Mesenchymal stem cell (in vitro differentiated cells and primary cell): ENCODE measurements at regions not wholly inside any gene's neighbourhood (a gene's known extent, or its start where the extent isn't known, plus 50 kb on each side); places are given as distances from the start of the nearest gene placed in this dataset.

ENCODE experiments used
- DNase-seq: peaks from one replicate; pipeline ENCODE4 v3.0.0-alpha.2; 2013
- H2AFZ ChIP-seq: one replicate; pipeline ENCODE4 v1.6.1; 2013; ENCODE audit warnings: low read depth, mild to moderate bottlenecking, control low read depth, inconsistent platforms, low read length, moderate library complexity
- H2AK5ac ChIP-seq: 2 replicates; pipeline ENCODE4 v1.6.1; 2013; ENCODE audit warnings: low read length, moderate library complexity, mild to moderate bottlenecking, inconsistent platforms; ENCODE audit not compliant: severe bottlenecking
- H2BK120ac ChIP-seq: one replicate; pipeline ENCODE4 v1.6.1; 2013; ENCODE audit warnings: low read depth, mild to moderate bottlenecking, inconsistent platforms, low read length, moderate library complexity
- H2BK12ac ChIP-seq, 2 experiments: one replicate each; pipeline ENCODE4 v1.6.1; 2013; ENCODE audit warnings: inconsistent platforms in 2 of 2, low read length in 2 of 2, mild to moderate bottlenecking in 2 of 2, moderate library complexity in 2 of 2, control low read depth in 1 of 2
- H2BK15ac ChIP-seq: one replicate; pipeline ENCODE4 v1.6.1; 2013; ENCODE audit warnings: mild to moderate bottlenecking, low read depth, inconsistent platforms; ENCODE audit not compliant: poor library complexity, severe bottlenecking
- H2BK5ac ChIP-seq: 2 replicates; pipeline ENCODE4 v1.6.1; 2013; ENCODE audit warnings: low read depth, mild to moderate bottlenecking, low read length, control low read depth, inconsistent platforms; ENCODE audit not compliant: poor library complexity, severe bottlenecking
- H3K14ac ChIP-seq, 2 experiments: one replicate each; pipeline ENCODE4 v1.6.1; 2013; ENCODE audit warnings: inconsistent platforms in 2 of 2, low read length in 2 of 2, control low read depth in 1 of 2, mild to moderate bottlenecking in 1 of 2, moderate library complexity in 1 of 2
- H3K18ac ChIP-seq, 2 experiments: one replicate each; pipeline ENCODE4 v1.6.1; 2013; ENCODE audit warnings: inconsistent platforms in 2 of 2, low read length in 2 of 2, control low read depth in 1 of 2, low read depth in 1 of 2, mild to moderate bottlenecking in 1 of 2
- H3K23ac ChIP-seq, 2 experiments: one replicate each; pipeline ENCODE4 v1.6.1; 2013; ENCODE audit warnings: inconsistent platforms in 2 of 2, low read length in 2 of 2, mild to moderate bottlenecking in 2 of 2, moderate library complexity in 2 of 2, control low read depth in 1 of 2
- H3K27ac ChIP-seq: 2 replicates; pipeline ENCODE4 v1.5.1; 2013; ENCODE audit warnings: mild to moderate bottlenecking, moderate library complexity, low read length, control low read depth, inconsistent platforms; ENCODE audit not compliant: poor library complexity, severe bottlenecking
- H3K27me3 ChIP-seq, 2 experiments: 2 replicates each; pipeline versions ENCODE4 v1.6.1 to v1.7.0; 2013; ENCODE audit warnings: low read length in 2 of 2, mild to moderate bottlenecking in 2 of 2, moderate library complexity in 2 of 2, control low read depth in 1 of 2, inconsistent platforms in 1 of 2; ENCODE audit not compliant: control insufficient read depth in 1 of 2, insufficient read depth in 1 of 2
- H3K36me3 ChIP-seq, 2 experiments: 2 replicates each; pipeline versions ENCODE4 v1.6.1 to v1.7.0; 2013; ENCODE audit warnings: low read length in 2 of 2, control low read depth in 1 of 2, inconsistent platforms in 1 of 2, low read depth in 1 of 2, mild to moderate bottlenecking in 1 of 2; ENCODE audit not compliant: insufficient read depth in 2 of 2, control insufficient read depth in 1 of 2
- H3K4ac ChIP-seq, 2 experiments: one replicate each; pipeline ENCODE4 v1.6.1; 2013; ENCODE audit warnings: inconsistent platforms in 2 of 2, low read length in 2 of 2, mild to moderate bottlenecking in 2 of 2, moderate library complexity in 2 of 2, control low read depth in 1 of 2, low read depth in 1 of 2
- H3K4me1 ChIP-seq: 2 replicates; pipeline ENCODE4 v1.6.1; 2013; ENCODE audit warnings: low read depth, low read length, control low read depth; ENCODE audit not compliant: control insufficient read depth, insufficient read depth
- H3K4me2 ChIP-seq: 2 replicates; pipeline ENCODE4 v1.6.1; 2013; ENCODE audit warnings: low read length, mild to moderate bottlenecking, inconsistent platforms; ENCODE audit not compliant: poor library complexity, severe bottlenecking
- H3K4me3 ChIP-seq, 2 experiments: 2 replicates each; pipeline versions ENCODE4 v1.5.1 to v1.7.0; 2013; ENCODE audit warnings: low read length in 2 of 2, mild to moderate bottlenecking in 2 of 2, control low read depth in 1 of 2, low read depth in 1 of 2; ENCODE audit not compliant: insufficient read depth in 1 of 2
- H3K79me1 ChIP-seq: replicated peaks from 2 replicates; pipeline ENCODE4 v1.6.1; 2013; ENCODE audit warnings: mild to moderate bottlenecking, control low read depth, low read length, inconsistent platforms; ENCODE audit not compliant: poor library complexity, severe bottlenecking
- H3K9ac ChIP-seq: 2 replicates; pipeline ENCODE4 v1.7.0; 2013; ENCODE audit warnings: mild to moderate bottlenecking, low read length, moderate library complexity
- H3K9me3 ChIP-seq: 2 replicates; pipeline ENCODE4 v1.7.0; 2013; ENCODE audit warnings: mild to moderate bottlenecking, low read length; ENCODE audit not compliant: control insufficient read depth
- H4K8ac ChIP-seq: one replicate; pipeline ENCODE4 v1.6.1; 2013; ENCODE audit warnings: inconsistent platforms, mild to moderate bottlenecking, low read length, moderate library complexity
- H4K91ac ChIP-seq: one replicate; pipeline ENCODE4 v1.6.1; 2013; ENCODE audit warnings: mild to moderate bottlenecking, low read length, inconsistent platforms
- WGBS: methylation state at CpG from one replicate; pipeline ENCODE4 v1.1.7; 2013; ENCODE audit warnings: mixed read lengths; 5-methylcytosine and 5-hydroxymethylcytosine counted together

DNA sequence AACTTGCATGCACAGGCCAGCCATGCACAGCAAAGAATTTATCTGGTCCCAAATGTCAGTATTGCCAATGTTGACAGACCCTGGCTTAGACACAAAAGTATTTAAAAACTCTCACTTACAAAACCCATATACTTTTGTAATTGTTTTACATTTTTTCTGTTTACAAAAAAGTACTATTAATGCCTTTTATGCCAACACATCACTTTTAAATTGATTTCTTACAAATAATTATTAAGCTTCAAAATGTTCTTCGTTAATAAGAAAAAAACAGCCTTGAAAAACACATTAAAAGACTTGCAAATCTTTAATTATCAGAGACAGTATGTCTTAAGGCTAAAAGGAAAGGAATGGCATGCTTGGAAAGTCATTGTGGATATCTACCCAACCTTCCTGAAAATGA lies 181.3 kb upstream of the TWIST2 start:
- no peak overlapping the region for H2BK5ac ChIP-seq
- no peaks in the 10 kb centered on the region for H3K36me3 ChIP-seq
- no peak overlapping the region for H3K23ac ChIP-seq
- H3K27me3 ChIP-seq: no peaks in the 10 kb centered on the region
- H3K4me2 ChIP-seq: no peak overlapping the region
- H3K79me1 ChIP-seq: no peaks in the 10 kb centered on the region
- peak overlapping the region; percentile 75 for H3K9ac ChIP-seq
- no peak overlapping the region for H2BK120ac ChIP-seq
- no peak overlapping the region for H3K27ac ChIP-seq
- no peak overlapping the region for H2AFZ ChIP-seq
- no peak overlapping the region for H4K8ac ChIP-seq
- no peak for DNase-seq
- H2AK5ac ChIP-seq: no peak overlapping the region
- no peak overlapping the region for H4K91ac ChIP-seq
- no CpG with 5 or more reads among the region's 1 CpG for WGBS
- no peak overlapping the region for H3K18ac ChIP-seq
- no peaks in the 10 kb centered on the region for H3K4me1 ChIP-seq
- H2BK15ac ChIP-seq: no peak overlapping the region
- H3K9me3 ChIP-seq: peaks cover under 1% of the 10 kb centered on the region
- H3K4ac ChIP-seq: no peak overlapping the region
- no peak overlapping the region for H3K14ac ChIP-seq
- H2BK12ac ChIP-seq: no peak overlapping the region
- H3K4me3 ChIP-seq: no peak overlapping the region

DNA sequence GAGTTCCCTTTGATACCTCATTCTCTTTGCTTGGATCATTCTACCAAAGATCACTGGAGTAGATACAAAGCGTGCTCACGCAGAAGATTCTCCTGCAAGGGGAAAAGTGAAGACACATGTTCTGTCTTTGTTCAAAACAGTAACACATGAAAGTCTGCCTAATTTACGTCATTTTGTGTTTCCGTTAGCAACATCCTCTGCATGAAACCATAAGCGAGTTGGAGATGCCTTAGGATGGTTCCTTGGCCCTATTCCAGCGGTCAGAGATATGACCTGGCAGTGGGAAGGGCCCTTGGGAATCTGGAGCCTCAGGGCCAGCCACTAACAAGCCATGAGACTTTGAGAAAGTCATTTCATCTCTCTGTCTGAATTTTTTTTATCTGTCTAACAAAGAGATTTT lies 180.9 kb upstream of the TWIST2 start:
- H2AFZ ChIP-seq: no peak overlapping the region
- no peak overlapping the region for H4K8ac ChIP-seq
- WGBS: 65% methylated on average over 6 of the region's 6 CpGs
- H4K91ac ChIP-seq: no peak overlapping the region
- peak overlapping the region; percentile 75 for H3K9ac ChIP-seq
- no peak overlapping the region for H3K18ac ChIP-seq
- H3K4me3 ChIP-seq: peak overlapping the region in 1 of 2 experiments; percentile 22
- no peaks in the 10 kb centered on the region for H3K9me3 ChIP-seq
- no peaks in the 10 kb centered on the region for H3K4me1 ChIP-seq
- H3K23ac ChIP-seq: no peak overlapping the region
- no peak overlapping the region for H3K4ac ChIP-seq
- H2BK120ac ChIP-seq: no peak overlapping the region
- H2BK12ac ChIP-seq: no peak overlapping the region
- H2AK5ac ChIP-seq: no peak overlapping the region
- no peak overlapping the region for H2BK15ac ChIP-seq
- no peak overlapping the region for H3K27ac ChIP-seq
- no peaks in the 10 kb centered on the region for H3K79me1 ChIP-seq
- H3K36me3 ChIP-seq: no peaks in the 10 kb centered on the region
- H3K14ac ChIP-seq: no peak overlapping the region
- DNase-seq: no peak
- no peak overlapping the region for H2BK5ac ChIP-seq
- H3K4me2 ChIP-seq: no peak overlapping the region
- no peaks in the 10 kb centered on the region for H3K27me3 ChIP-seq

DNA sequence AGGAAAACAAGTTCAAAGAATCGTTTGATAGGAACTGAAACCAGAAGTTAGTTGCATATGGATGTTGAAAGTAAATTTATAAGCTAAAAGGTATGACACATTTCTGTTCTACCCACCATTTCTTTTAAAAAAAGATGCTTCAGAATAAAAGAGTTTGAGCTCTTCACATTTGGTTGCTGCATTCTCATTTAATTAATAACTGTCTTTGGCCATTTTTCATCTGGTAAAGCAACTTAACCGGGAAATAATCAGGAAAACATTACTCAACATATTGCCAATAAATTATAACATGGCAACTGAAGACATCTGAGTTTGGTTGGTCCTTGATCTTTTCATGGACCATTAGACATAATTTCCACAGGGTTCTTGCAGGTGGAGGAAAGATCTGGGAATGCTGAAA lies 180.2 kb upstream of the TWIST2 start:
- H2BK120ac ChIP-seq: no peak overlapping the region
- no CpG with 5 or more reads among the region's 2 CpGs for WGBS

DNA sequence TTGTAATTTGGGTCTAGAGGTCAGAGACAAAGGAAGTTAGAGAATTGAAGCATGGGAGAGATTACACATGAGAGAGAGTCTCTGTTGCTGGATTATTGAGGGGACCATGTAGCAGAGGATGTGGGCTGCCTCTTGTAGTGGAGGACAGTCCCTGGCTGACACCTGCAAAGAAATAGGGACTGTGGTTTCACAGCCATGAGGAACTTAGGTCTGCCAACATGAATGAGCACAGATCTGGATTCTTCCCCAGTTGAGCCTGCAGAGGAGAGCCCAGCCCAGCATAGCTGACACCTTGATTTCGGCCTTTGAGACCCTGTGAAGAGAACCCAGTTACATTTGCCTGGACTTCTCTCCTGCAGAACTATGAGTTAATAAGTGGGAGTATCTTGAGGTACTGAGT lies 179.5 kb upstream of the TWIST2 start:
- no peak overlapping the region for H3K14ac ChIP-seq
- H2BK120ac ChIP-seq: no peak overlapping the region
- no peak overlapping the region for H2BK12ac ChIP-seq
- peaks cover 3% of the 10 kb centered on the region for H3K9me3 ChIP-seq
- no peak overlapping the region for H2AK5ac ChIP-seq
- DNase-seq: no peak
- H3K27ac ChIP-seq: no peak overlapping the region
- H3K27me3 ChIP-seq: no peaks in the 10 kb centered on the region
- H4K8ac ChIP-seq: no peak overlapping the region
- no peak overlapping the region for H2AFZ ChIP-seq
- no peaks in the 10 kb centered on the region for H3K79me1 ChIP-seq
- no peak overlapping the region for H3K18ac ChIP-seq
- H3K4me2 ChIP-seq: no peak overlapping the region
- H3K36me3 ChIP-seq: no peaks in the 10 kb centered on the region
- no peak overlapping the region for H3K4me3 ChIP-seq
- WGBS: 71% methylated on average over 1 of the region's 1 CpG
- H4K91ac ChIP-seq: no peak overlapping the region
- no peak overlapping the region for H2BK5ac ChIP-seq
- H3K23ac ChIP-seq: no peak overlapping the region
- no peak overlapping the region for H3K4ac ChIP-seq
- no peak overlapping the region for H3K9ac ChIP-seq
- H2BK15ac ChIP-seq: no peak overlapping the region
- H3K4me1 ChIP-seq: no peaks in the 10 kb centered on the region

More for the DNA sequence above, 180.2 kb upstream of the TWIST2 start:
- Histone ChIP-seq H3K14ac (no peak overlapping the region), H2AK5ac (no peak overlapping the region), H2BK5ac (no peak overlapping the region), H3K36me3 (no peaks in the 10 kb centered on the region), H4K8ac (no peak overlapping the region), H3K4me3 (no peak overlapping the region), H3K27ac (no peak overlapping the region), H4K91ac (no peak overlapping the region), H3K18ac (no peak overlapping the region), H3K4ac (no peak overlapping the region), H3K4me2 (no peak overlapping the region), H3K23ac (no peak overlapping the region), H3K79me1 (no peaks in the 10 kb centered on the region), H3K27me3 (no peaks in the 10 kb centered on the region), H3K4me1 (no peaks in the 10 kb centered on the region), H2AFZ (no peak overlapping the region), H2BK15ac (no peak overlapping the region), H2BK12ac (no peak overlapping the region), H3K9me3 (peaks cover 3% of the 10 kb centered on the region), H3K9ac (peak overlapping the region; percentile 75)
- DNase-seq: no peak
